Stimulated activated CD4-positive, alpha-beta T cell treated with anti-CD3 and anti-CD28 coated beads, Interleukin-4, amount 100 ng/mL, for 1 hour (primary cell): ENCODE measurements at regions not wholly inside any gene's neighbourhood (a gene's known extent, or its start where the extent isn't known, plus 50 kb on each side); places are given as distances from the start of the nearest gene placed in this dataset.

Experiments used
- DNase-seq: peaks from one replicate; pipeline ENCODE4 v3.0.0-alpha.2; 2020

DNA sequence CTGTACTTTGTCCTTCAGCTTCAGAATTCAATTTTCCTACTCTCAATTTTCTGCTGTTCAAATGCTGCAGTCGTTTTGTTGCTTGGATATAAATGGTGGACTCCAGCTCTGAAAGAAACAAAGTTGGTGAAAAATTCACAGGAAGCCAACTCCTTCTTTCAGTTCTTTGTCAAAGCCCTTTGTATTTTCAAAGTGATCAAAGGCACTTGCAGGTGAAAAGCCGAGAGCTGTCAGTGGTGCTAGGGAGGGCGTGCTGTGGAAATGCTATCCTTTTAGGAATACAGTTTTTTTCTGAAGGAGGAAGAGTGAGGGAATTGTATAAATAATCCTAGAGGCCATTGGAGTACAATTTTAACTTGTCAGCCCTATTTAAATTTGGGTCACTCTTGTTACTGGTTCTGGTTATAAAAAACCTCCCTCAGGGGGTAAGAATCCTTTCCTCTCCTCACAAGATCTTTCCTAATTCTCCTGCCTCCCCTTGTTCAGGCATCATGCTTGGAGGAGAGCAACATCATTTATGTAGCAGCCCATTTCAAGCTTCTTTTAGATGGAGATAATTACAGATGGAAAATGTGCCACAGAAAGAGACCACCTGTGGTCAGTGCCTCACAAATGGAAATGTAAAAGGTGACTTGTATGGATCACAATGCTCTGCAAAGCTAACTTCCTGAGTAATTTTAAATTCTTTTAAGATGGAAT, 62.5 kb upstream of the GHR start:
- no peak for DNase-seq

GRCh38 chr5:42361315-42361688, 61.9 kb upstream of the GHR start:
- DNase-seq, result no peak

DNA sequence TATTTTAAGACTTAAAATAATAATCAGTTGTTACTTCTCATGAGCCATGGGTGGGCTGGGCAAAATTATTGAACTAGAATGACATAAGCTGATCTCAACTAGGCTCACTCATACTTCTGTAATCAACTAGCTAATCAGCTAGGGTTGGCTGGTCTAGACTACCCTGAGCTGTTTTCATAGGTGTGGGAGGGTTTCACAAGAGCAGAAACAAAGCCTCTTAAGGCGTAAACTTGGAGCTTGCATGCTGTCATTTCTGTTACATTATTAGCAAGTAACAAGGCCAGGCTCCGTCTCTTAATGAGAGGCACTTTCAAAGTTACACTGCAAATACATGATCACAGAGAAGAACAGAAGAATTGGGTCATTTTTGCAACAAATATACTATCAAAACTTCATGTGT, 57.2 kb upstream of the GHR start:
- DNase-seq, result no peak
